ENCODE measurements at regions not wholly inside any gene's neighbourhood (a gene's known extent, or its start where the extent isn't known, plus 50 kb on each side); places are given as distances from the start of the nearest gene placed in this dataset.

- TF ChIP-seq ZNF513 (tag by site-specific recombination; IDR thresholded peaks at IDR 0.05) (no peak), ZNF416 (tag by site-specific recombination; IDR thresholded peaks at IDR 0.05) (no peak), ZNF629 (tag by site-specific recombination; IDR thresholded peaks at IDR 0.05) (no peak), ZNF510 (tag by site-specific recombination; IDR thresholded peaks at IDR 0.05; ENCODE audit: insufficient replicate concordance) (no peak)
Observed at GRCh38 chr9:107647141-107647540, 157.6 kb upstream of the KLF4 start (continued).

- H3K9me3 ChIP-seq (ENCODE audit: control insufficient read depth, insufficient read depth, low read depth, low read length) = no peaks in the 10 kb centered on the region
- ChIA-PET CTCF (no interaction called here), POLR2A (no interaction called here)
- H3K4me3 ChIP-seq (ENCODE audit: low read depth, low read length) = no peak overlapping the region
- no peaks in the 10 kb centered on the region for H3K36me3 ChIP-seq (ENCODE audit: control insufficient read depth in 2 of 2, insufficient read depth in 1 of 2, low read length in 2 of 2)
- no peaks in the 10 kb centered on the region for H3K4me1 ChIP-seq (ENCODE audit: control insufficient read depth, insufficient read depth, low read length)
- TF ChIP-seq SP3 (tag by site-specific recombination; IDR thresholded peaks at IDR 0.05) (no peak), ZFP41 (tag by site-specific recombination; IDR thresholded peaks at IDR 0.05; ENCODE audit: borderline replicate concordance) (no peak), ZNF791 (tag by site-specific recombination; IDR thresholded peaks at IDR 0.05) (no peak), SALL2 (tag by site-specific recombination; IDR thresholded peaks at IDR 0.05; ENCODE audit: borderline replicate concordance) (no peak), ATF2 (tag by site-specific recombination; IDR thresholded peaks at IDR 0.05; ENCODE audit: low read depth) (no peak), ZNF214 (tag by site-specific recombination; IDR thresholded peaks at IDR 0.05; ENCODE audit: borderline replicate concordance) (no peak), ZNF280D (tag by site-specific recombination; IDR thresholded peaks at IDR 0.05) (no peak), BCL11A (tag by site-specific recombination; IDR thresholded peaks at IDR 0.05; ENCODE audit: low read depth) (no peak), ZNF555 (tag by site-specific recombination; conservative IDR thresholded peaks at IDR 0.05) (no peak), ZNF558 (tag by site-specific recombination; IDR thresholded peaks at IDR 0.05) (no peak)
- H3K27ac ChIP-seq (ENCODE audit: extremely low read depth, low read depth, low read length) = no peak overlapping the region
Observed at GRCh38 chr9:107645464-107645833, 155.9 kb upstream of the KLF4 start.

GRCh38 chr9:107644733-107645463 is 155.3 kb upstream of the KLF4 start:
- Histone ChIP-seq H3K9me3 (ENCODE audit: control insufficient read depth, insufficient read depth, low read depth, low read length) (no peaks in the 10 kb centered on the region), H3K4me1 (ENCODE audit: control insufficient read depth, insufficient read depth, low read length) (no peaks in the 10 kb centered on the region), H3K36me3 (ENCODE audit: control insufficient read depth in 2 of 2, insufficient read depth in 1 of 2, low read length in 2 of 2) (no peaks in the 10 kb centered on the region), H3K4me3 (ENCODE audit: low read depth, low read length) (no peak overlapping the region), H3K27ac (ENCODE audit: extremely low read depth, low read depth, low read length) (no peak overlapping the region)
- ChIA-PET CTCF (no interaction called here), POLR2A (no interaction called here)
- TF ChIP-seq KLF16 (tag by site-specific recombination; IDR thresholded peaks at IDR 0.05) = no peak
- no peak for TF ChIP-seq ZIC2 (tag by site-specific recombination; IDR thresholded peaks at IDR 0.05)
- TF ChIP-seq OSR2 (tag by site-specific recombination; IDR thresholded peaks at IDR 0.05) = no peak
- TF ChIP-seq ZBTB49 (tag by site-specific recombination; IDR thresholded peaks at IDR 0.05; ENCODE audit: low read depth) = no peak
- no peak for TF ChIP-seq ZNF121 (tag by site-specific recombination; IDR thresholded peaks at IDR 0.05)
